ENCODE measurements at regions not wholly inside any gene's neighbourhood (a gene's known extent, or its start where the extent isn't known, plus 50 kb on each side); places are given as distances from the start of the nearest gene placed in this dataset.
A peak's percentile ranks its signal among the peaks of the same experiment; 100 is the strongest.

GRCh38 chr6:40963019-40963418 lies 76.0 kb downstream of the UNC5CL start:
- H4K20me1 ChIP-seq (ENCODE audit: control insufficient read depth, extremely low read depth, insufficient read depth, low read length), result no peaks in the 10 kb centered on the region
- no peak overlapping the region for H3K4me2 ChIP-seq (ENCODE audit: extremely low read depth, insufficient read depth, low read length)
- no peak overlapping the region for H3K9ac ChIP-seq (ENCODE audit: insufficient read depth, low read length)
- H3K27ac ChIP-seq (ENCODE audit: insufficient read depth, low read length), result no peak overlapping the region
- no peak for DNase-seq (ENCODE audit: low read depth in 2 of 2)
- no peaks in the 10 kb centered on the region for H3K9me3 ChIP-seq (ENCODE audit: control insufficient read depth, insufficient read depth, low read depth, low read length)
- H2AFZ ChIP-seq (ENCODE audit: low read length), result no peak overlapping the region
- H3K36me3 ChIP-seq (ENCODE audit: control insufficient read depth, insufficient read depth, low read length), result no peaks in the 10 kb centered on the region
- H3K79me2 ChIP-seq (ENCODE audit: control insufficient read depth, insufficient read depth, low read length), result no peaks in the 10 kb centered on the region
- no peak for TF ChIP-seq CTCF (conservative IDR thresholded peaks at IDR 0.05 in 1 of 2, IDR thresholded peaks at IDR 0.05 in 1 of 2; ENCODE audit: low read depth in 1 of 2, low read length in 2 of 2)
- no peak for TF ChIP-seq EZH2 (IDR thresholded peaks at IDR 0.05; ENCODE audit: low read length, missing control alignments)
- peaks cover 11% of the 10 kb centered on the region for H3K4me1 ChIP-seq (ENCODE audit: control insufficient read depth, extremely low read depth, insufficient read depth, low read length)
- no peak overlapping the region for H3K4me3 ChIP-seq (replicated peaks in 1 of 4; ENCODE audit: control extremely low read depth in 1 of 4, insufficient read depth in 1 of 4, low read depth in 3 of 4, low read length in 4 of 4)
- no peaks in the 10 kb centered on the region for H3K27me3 ChIP-seq (ENCODE audit: control insufficient read depth, insufficient read depth, low read length)

GRCh38 chr6:40962241-40962640 lies 76.8 kb downstream of the UNC5CL start:
- Histone ChIP-seq H4K20me1 (ENCODE audit: control insufficient read depth, extremely low read depth, insufficient read depth, low read length) (no peaks in the 10 kb centered on the region), H3K4me2 (ENCODE audit: extremely low read depth, insufficient read depth, low read length) (peak overlapping the region; percentile 18), H3K4me1 (ENCODE audit: control insufficient read depth, extremely low read depth, insufficient read depth, low read length) (peaks cover 11% of the 10 kb centered on the region), H2AFZ (ENCODE audit: low read length) (peak overlapping the region; percentile 29), H3K9ac (ENCODE audit: insufficient read depth, low read length) (no peak overlapping the region), H3K27ac (ENCODE audit: insufficient read depth, low read length) (peak overlapping the region; percentile 7), H3K79me2 (ENCODE audit: control insufficient read depth, insufficient read depth, low read length) (no peaks in the 10 kb centered on the region), H3K36me3 (ENCODE audit: control insufficient read depth, insufficient read depth, low read length) (no peaks in the 10 kb centered on the region), H3K4me3 (replicated peaks in 1 of 4; ENCODE audit: control extremely low read depth in 1 of 4, insufficient read depth in 1 of 4, low read depth in 3 of 4, low read length in 4 of 4) (no peak overlapping the region), H3K9me3 (ENCODE audit: control insufficient read depth, insufficient read depth, low read depth, low read length) (no peaks in the 10 kb centered on the region), H3K27me3 (ENCODE audit: control insufficient read depth, insufficient read depth, low read length) (no peaks in the 10 kb centered on the region)
- TF ChIP-seq EZH2 (IDR thresholded peaks at IDR 0.05; ENCODE audit: low read length, missing control alignments) (no peak), CTCF (conservative IDR thresholded peaks at IDR 0.05 in 1 of 2, IDR thresholded peaks at IDR 0.05 in 1 of 2; ENCODE audit: low read depth in 1 of 2, low read length in 2 of 2) (no peak)
- peak; percentile 53 to 98 for DNase-seq (ENCODE audit: low read depth in 2 of 2)

GRCh38 chr6:40961831-40962230 lies 77.2 kb downstream of the UNC5CL start:
- H2AFZ ChIP-seq (ENCODE audit: low read length), result peak overlapping the region; percentile 29

More at GRCh38 chr6:40961831-40962230, 77.2 kb downstream of the UNC5CL start:
- H4K20me1 ChIP-seq (ENCODE audit: control insufficient read depth, extremely low read depth, insufficient read depth, low read length), result no peaks in the 10 kb centered on the region
- no peak for DNase-seq (ENCODE audit: low read depth in 2 of 2)
- H3K4me2 ChIP-seq (ENCODE audit: extremely low read depth, insufficient read depth, low read length), result no peak overlapping the region
- peaks cover 11% of the 10 kb centered on the region for H3K4me1 ChIP-seq (ENCODE audit: control insufficient read depth, extremely low read depth, insufficient read depth, low read length)
- TF ChIP-seq EZH2 (IDR thresholded peaks at IDR 0.05; ENCODE audit: low read length, missing control alignments) (no peak), CTCF (conservative IDR thresholded peaks at IDR 0.05 in 1 of 2, IDR thresholded peaks at IDR 0.05 in 1 of 2; ENCODE audit: low read depth in 1 of 2, low read length in 2 of 2) (no peak)
- no peaks in the 10 kb centered on the region for H3K27me3 ChIP-seq (ENCODE audit: control insufficient read depth, insufficient read depth, low read length)
- H3K9me3 ChIP-seq (ENCODE audit: control insufficient read depth, insufficient read depth, low read depth, low read length), result no peaks in the 10 kb centered on the region
- no peaks in the 10 kb centered on the region for H3K36me3 ChIP-seq (ENCODE audit: control insufficient read depth, insufficient read depth, low read length)
- H3K79me2 ChIP-seq (ENCODE audit: control insufficient read depth, insufficient read depth, low read length), result no peaks in the 10 kb centered on the region
- H3K27ac ChIP-seq (ENCODE audit: insufficient read depth, low read length), result no peak overlapping the region
- H3K9ac ChIP-seq (ENCODE audit: insufficient read depth, low read length), result no peak overlapping the region
- no peak overlapping the region for H3K4me3 ChIP-seq (replicated peaks in 1 of 4; ENCODE audit: control extremely low read depth in 1 of 4, insufficient read depth in 1 of 4, low read depth in 3 of 4, low read length in 4 of 4)

Measured in fibroblast of lung (primary cell).